ENCODE measurements at regions not wholly inside any gene's neighbourhood (a gene's known extent, or its start where the extent isn't known, plus 50 kb on each side); places are given as distances from the start of the nearest gene placed in this dataset.
"Not testable (repeated sequence)": the region's sequence is repeated elsewhere in the genome, so short reads cannot be mapped to it uniquely, and the experiment has no call there.

GRCh38 chr7:86407291-86407690 lies 236.4 kb upstream of the GRM3 start:
- intact Hi-C loops (cut with DNase I) = no loop called here
- no peak for DNase-seq (ENCODE audit: low spot score)

GRCh38 chr7:86391813-86392212 lies 251.9 kb upstream of the GRM3 start:
- no peak for DNase-seq (ENCODE audit: low spot score)

GRCh38 chr7:86375602-86376001 lies 268.1 kb upstream of the GRM3 start:
- DNase-seq (ENCODE audit: low spot score); intact Hi-C loops (cut with DNase I): not testable (repeated sequence)

More at GRCh38 chr7:86391813-86392212, 251.9 kb upstream of the GRM3 start:
- intact Hi-C loops (cut with DNase I) = no loop called here

GRCh38 chr7:86372262-86372661 lies 271.4 kb upstream of the GRM3 start:
- intact Hi-C loops (cut with DNase I) = no loop called here
- DNase-seq (ENCODE audit: low spot score) = no peak

GRCh38 chr7:86366946-86367345 lies 276.8 kb upstream of the GRM3 start:
- intact Hi-C loops (cut with DNase I) = no loop called here
- no peak for DNase-seq (ENCODE audit: low spot score)

- DNase-seq (ENCODE audit: low spot score); intact Hi-C loops (cut with DNase I): not testable (repeated sequence)
These were observed 303.3 kb upstream of the GRM3 start for GRCh38 chr7:86340407-86340806.

GRCh38 chr7:86339051-86339450 lies 304.7 kb upstream of the GRM3 start:
- DNase-seq (ENCODE audit: low spot score) = no peak
- intact Hi-C loops (cut with DNase I) = no loop called here

- no peak for DNase-seq (ENCODE audit: low spot score)
These were observed 314.8 kb upstream of the GRM3 start for GRCh38 chr7:86328801-86329433.

GRCh38 chr7:86326847-86327246 lies 316.9 kb upstream of the GRM3 start:
- intact Hi-C loops (cut with DNase I) = no loop called here
- DNase-seq (ENCODE audit: low spot score) = no peak

More at GRCh38 chr7:86328801-86329433, 314.8 kb upstream of the GRM3 start:
- intact Hi-C loops (cut with DNase I) = no loop called here

GRCh38 chr7:86320889-86321288 lies 322.8 kb upstream of the GRM3 start:
- intact Hi-C loops (cut with DNase I) = no loop called here
- no peak for DNase-seq (ENCODE audit: low spot score)

GRCh38 chr7:86320341-86320740 lies 323.4 kb upstream of the GRM3 start:
- no peak for DNase-seq (ENCODE audit: low spot score)
- intact Hi-C loops (cut with DNase I) = no loop called here

GRCh38 chr7:86313842-86314241 lies 329.9 kb upstream of the GRM3 start:
- no peak for DNase-seq (ENCODE audit: low spot score)
- intact Hi-C loops (cut with DNase I) = no loop called here

- intact Hi-C loops (cut with DNase I) = no loop called here
- DNase-seq (ENCODE audit: low spot score) = no peak
These were observed 342.4 kb upstream of the GRM3 start for GRCh38 chr7:86301301-86301700.

- DNase-seq (ENCODE audit: low spot score) = no peak
- intact Hi-C loops (cut with DNase I) = no loop called here
These were observed 348.2 kb upstream of the GRM3 start for GRCh38 chr7:86295526-86295925.

- peak; percentile 38 for DNase-seq (ENCODE audit: low spot score)
- intact Hi-C loops (cut with DNase I) = no loop called here
These were observed 361.6 kb upstream of the GRM3 start for GRCh38 chr7:86282014-86282682.

- no peak for DNase-seq (ENCODE audit: low spot score)
- intact Hi-C loops (cut with DNase I) = no loop called here
These were observed 363.6 kb upstream of the GRM3 start for GRCh38 chr7:86280150-86280549.

- DNase-seq (ENCODE audit: low spot score) = no peak
- intact Hi-C loops (cut with DNase I) = no loop called here
These were observed 380.9 kb upstream of the GRM3 start for GRCh38 chr7:86262781-86263180.

GRCh38 chr7:86257894-86258293 lies 385.8 kb upstream of the GRM3 start:
- intact Hi-C loops (cut with DNase I) = no loop called here
- DNase-seq (ENCODE audit: low spot score) = no peak

- intact Hi-C loops (cut with DNase I) = no loop called here
- no peak for DNase-seq (ENCODE audit: low spot score)
These were observed 391.3 kb upstream of the GRM3 start for GRCh38 chr7:86252406-86252805.

- intact Hi-C loops (cut with DNase I) = no loop called here
These were observed 394.7 kb upstream of the GRM3 start for GRCh38 chr7:86248977-86249376.

GRCh38 chr7:86243171-86243570 lies 400.5 kb upstream of the GRM3 start:
- intact Hi-C loops (cut with DNase I) = no loop called here
- DNase-seq (ENCODE audit: low spot score) = no peak

More at GRCh38 chr7:86248977-86249376, 394.7 kb upstream of the GRM3 start:
- no peak for DNase-seq (ENCODE audit: low spot score)

Measured in cardiac septum (tissue), 1 donor.